Esophagus squamous epithelium (tissue), 5 donors: ENCODE measurements at regions not wholly inside any gene's neighbourhood (a gene's known extent, or its start where the extent isn't known, plus 50 kb on each side); places are given as distances from the start of the nearest gene placed in this dataset.

Experiments
- DNase-seq: peaks from one replicate; lab custom pipeline; 2025; lab: John Stamatoyannopoulos, UW
- H3K27ac ChIP-seq, 4 donors: fragments of 200-600 bp; sonication (generic); one replicate each; pipeline ENCODE4 v1.5.1; 2016 to 2019; ENCODE audit warnings: mild to moderate bottlenecking in 1 of 4
- H3K27me3 ChIP-seq, 4 donors: fragments of 200-600 bp; sonication (generic); 1 replicate in 3 of 4; 2 replicates in 1 of 4; pipeline versions ENCODE4 v1.5.1 to v1.6.0; 2017 to 2021; ENCODE audit warnings: antibody characterized with exemption in 1 of 4
- H3K36me3 ChIP-seq, 3 donors: fragments of 200-600 bp; sonication (generic); one replicate each; pipeline ENCODE4 v1.5.1; 2016 to 2019
- H3K4me1 ChIP-seq, 3 donors: fragments of 200-600 bp; sonication (generic); one replicate each; pipeline ENCODE4 v1.5.1; 2017 to 2019
- H3K4me3 ChIP-seq, 4 donors: fragments of 200-600 bp; sonication (generic); 1 replicate in 3 of 4; 2 replicates in 1 of 4; pipeline ENCODE4 v1.5.1; 2016 to 2019; ENCODE audit warnings: mild to moderate bottlenecking in 2 of 4, moderate library complexity in 1 of 4
- H3K9me3 ChIP-seq, 3 donors: fragments of 200-600 bp; sonication (generic); one replicate each; pipeline ENCODE4 v1.5.1; 2016 to 2019
- POLR2A ChIP-seq, 4 donors: fragments of 450-650 bp; IDR thresholded peaks; one replicate each; pipeline ENCODE4 v1.6.1; 2017; ENCODE audit warnings: antibody characterized with exemption in 4 of 4, mild to moderate bottlenecking in 4 of 4, moderate library complexity in 3 of 4
- WGBS, 2 donors: methylation state at CpG; one replicate each; pipeline ENCODE4 v1.1.5; 2018; 5-methylcytosine and 5-hydroxymethylcytosine counted together
- intact Hi-C: fragments of 100-400 bp; cut with DNase I; formaldehyde crosslinking; loops from one replicate; pipeline ENCODE4 v1.15.0; 2022
- TF ChIP-seq, protein P1 (sequence below), 6 experiments: fragments of 450-650 bp in 4 of 6; fragments of 200-600 bp in 2 of 6; sonication (generic) in 2 of 6; IDR thresholded peaks; one replicate each; pipeline ENCODE4 v1.5.1; 2016 to 2019; ENCODE audit warnings: antibody characterized with exemption in 6 of 6, mild to moderate bottlenecking in 4 of 6, moderate library complexity in 4 of 6
- donor health status: DM: yes; HTN: yes; CAD: no.

DNA sequence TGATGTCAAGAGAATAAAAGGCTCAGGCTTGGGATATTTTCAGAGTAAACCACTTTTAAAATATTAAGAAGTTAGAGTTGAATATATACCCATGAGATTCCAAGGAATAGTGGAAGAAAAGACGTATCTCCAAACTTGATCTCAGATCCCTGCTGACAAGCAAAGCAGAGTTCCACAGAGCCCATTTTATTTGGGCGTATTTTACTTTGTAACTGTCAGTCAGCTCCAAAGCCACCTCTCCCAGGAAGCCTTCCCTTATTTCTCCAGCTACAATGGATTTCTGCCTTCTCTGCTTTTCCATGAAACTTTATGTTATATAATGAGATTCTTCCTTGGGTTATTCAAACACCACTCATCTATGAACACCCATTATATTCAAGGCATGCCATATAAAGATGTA is 295.7 kb downstream of the FZD1 start:
- TF ChIP-seq, protein P1, sequence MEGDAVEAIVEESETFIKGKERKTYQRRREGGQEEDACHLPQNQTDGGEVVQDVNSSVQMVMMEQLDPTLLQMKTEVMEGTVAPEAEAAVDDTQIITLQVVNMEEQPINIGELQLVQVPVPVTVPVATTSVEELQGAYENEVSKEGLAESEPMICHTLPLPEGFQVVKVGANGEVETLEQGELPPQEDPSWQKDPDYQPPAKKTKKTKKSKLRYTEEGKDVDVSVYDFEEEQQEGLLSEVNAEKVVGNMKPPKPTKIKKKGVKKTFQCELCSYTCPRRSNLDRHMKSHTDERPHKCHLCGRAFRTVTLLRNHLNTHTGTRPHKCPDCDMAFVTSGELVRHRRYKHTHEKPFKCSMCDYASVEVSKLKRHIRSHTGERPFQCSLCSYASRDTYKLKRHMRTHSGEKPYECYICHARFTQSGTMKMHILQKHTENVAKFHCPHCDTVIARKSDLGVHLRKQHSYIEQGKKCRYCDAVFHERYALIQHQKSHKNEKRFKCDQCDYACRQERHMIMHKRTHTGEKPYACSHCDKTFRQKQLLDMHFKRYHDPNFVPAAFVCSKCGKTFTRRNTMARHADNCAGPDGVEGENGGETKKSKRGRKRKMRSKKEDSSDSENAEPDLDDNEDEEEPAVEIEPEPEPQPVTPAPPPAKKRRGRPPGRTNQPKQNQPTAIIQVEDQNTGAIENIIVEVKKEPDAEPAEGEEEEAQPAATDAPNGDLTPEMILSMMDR (IDR thresholded peaks at IDR 0.05): no peak
- no peak for TF ChIP-seq POLR2A (IDR thresholded peaks at IDR 0.05)
- Histone ChIP-seq H3K9me3 (no peaks in the 10 kb centered on the region), H3K27me3 (no peaks in the 10 kb centered on the region), H3K36me3 (no peaks in the 10 kb centered on the region), H3K4me3 (no peak overlapping the region), H3K4me1 (peaks cover 0 to 23% (median 7%) of the 10 kb centered on the region in 3 donors), H3K27ac (no peak overlapping the region)
- intact Hi-C loops: no loop called here
- WGBS, 2 donors: 89 to 90% methylated on average over 2 of the region's 2 CpGs
- DNase-seq: no peak

DNA sequence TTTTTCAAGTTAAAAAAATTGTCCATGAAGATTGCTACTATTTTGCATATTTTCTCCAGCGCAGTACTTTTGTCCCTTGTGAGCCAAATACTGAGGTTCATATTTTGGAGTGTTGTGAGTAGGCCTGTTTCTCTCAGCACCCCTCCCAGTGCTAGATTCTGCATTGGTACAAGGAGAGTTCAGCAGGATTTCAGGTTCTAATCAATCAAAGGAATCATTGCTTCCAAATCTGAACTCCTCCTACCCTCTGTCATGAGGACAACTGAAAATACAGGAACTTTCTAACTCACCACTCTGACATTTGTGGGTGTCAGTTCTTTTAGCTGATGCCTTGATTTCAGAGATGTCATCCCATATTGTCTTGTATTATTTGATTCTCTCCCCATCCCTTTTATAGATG is 299.9 kb downstream of the FZD1 start:
- whole genome bisulfite sequencing, 2 donors: 94 to 100% methylated on average over 1 of the region's 1 CpG
- no peak for DNase-seq
- no peak overlapping the region for H3K27ac ChIP-seq
- H3K4me1 ChIP-seq: peaks cover 0 to 20% (median 0%) of the 10 kb centered on the region in 3 donors
- H3K9me3 ChIP-seq: no peaks in the 10 kb centered on the region
- H3K4me3 ChIP-seq: no peak overlapping the region
- TF ChIP-seq, protein P1 (IDR thresholded peaks at IDR 0.05): no peak
- TF ChIP-seq POLR2A (IDR thresholded peaks at IDR 0.05): no peak
- intact Hi-C loops: no loop called here
- H3K36me3 ChIP-seq: no peaks in the 10 kb centered on the region
- H3K27me3 ChIP-seq: no peaks in the 10 kb centered on the region

DNA sequence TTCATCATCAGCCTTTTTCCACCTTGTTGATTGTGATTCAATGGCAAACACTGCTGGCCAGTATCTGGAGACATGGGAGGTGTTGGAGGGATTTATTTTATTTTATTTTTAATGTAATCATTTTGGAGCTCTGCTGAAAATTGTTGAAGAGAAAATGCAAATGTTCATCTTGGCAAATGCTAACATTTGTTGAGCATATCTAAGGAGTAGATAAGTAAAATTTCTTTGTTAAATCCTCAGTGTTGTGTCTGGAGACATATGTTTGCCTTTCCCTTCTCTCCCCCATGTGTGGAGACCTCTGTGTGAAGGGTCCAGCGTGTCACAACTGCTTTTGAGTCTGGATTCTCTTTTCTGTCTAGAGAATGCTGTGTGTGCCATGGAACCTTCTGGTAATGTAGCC is 300.3 kb downstream of the FZD1 start:
- no peak for TF ChIP-seq POLR2A (IDR thresholded peaks at IDR 0.05)
- TF ChIP-seq, protein P1 (IDR thresholded peaks at IDR 0.05): no peak
- WGBS, 2 donors: 67 to 75% methylated on average over 1 of the region's 1 CpG
- Histone ChIP-seq H3K27me3 (no peaks in the 10 kb centered on the region), H3K9me3 (no peaks in the 10 kb centered on the region), H3K4me1 (peaks cover 0 to 23% (median 0%) of the 10 kb centered on the region in 3 donors), H3K4me3 (no peak overlapping the region), H3K36me3 (no peaks in the 10 kb centered on the region), H3K27ac (no peak overlapping the region)
- no peak for DNase-seq
- intact Hi-C loops: no loop called here

DNA sequence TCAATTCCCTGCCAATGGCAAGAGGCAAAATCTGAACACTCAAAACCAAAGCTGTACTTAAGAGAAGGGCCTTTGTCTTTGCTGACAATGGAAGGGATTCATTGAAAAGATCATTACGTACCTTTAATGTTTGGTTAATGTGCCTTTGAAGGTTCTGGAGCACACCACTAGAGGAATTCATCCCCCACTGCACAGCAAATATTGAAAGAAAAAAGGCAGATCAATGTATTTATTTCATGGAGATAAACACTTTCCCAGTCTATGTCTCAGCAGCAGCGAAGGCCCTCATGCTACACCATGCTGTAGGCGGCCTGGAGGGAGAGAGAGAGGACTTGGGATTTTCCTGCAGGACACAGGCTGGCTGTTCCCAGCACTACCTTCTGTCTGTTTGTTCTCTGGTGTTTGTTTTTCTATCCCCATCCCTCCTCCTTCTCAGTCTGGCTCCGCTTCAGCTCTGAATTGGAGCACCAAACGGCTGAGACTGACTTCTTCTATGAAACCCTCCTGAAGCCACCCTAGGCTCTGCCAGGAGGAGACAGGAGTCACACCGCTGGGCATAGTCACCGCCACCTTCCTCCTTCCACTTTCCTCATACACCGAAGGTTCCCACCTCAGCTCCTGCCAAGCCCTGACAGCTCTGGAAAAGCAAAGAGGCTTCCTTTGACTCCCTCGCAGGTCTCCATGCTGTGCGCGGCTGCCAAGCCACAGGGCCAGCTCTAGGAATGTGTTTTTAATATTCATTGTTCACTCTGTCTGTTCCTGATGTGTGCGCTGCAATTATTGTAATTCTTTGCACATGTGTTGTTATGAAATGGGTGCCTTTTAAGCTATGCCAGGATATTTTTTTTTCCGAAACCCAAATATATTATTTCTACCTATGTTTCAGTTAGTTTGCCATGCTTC is 301.5 kb downstream of the FZD1 start:
- H3K9me3 ChIP-seq: no peaks in the 10 kb centered on the region
- TF ChIP-seq POLR2A (IDR thresholded peaks at IDR 0.05): no peak
- TF ChIP-seq, protein P1 (IDR thresholded peaks at IDR 0.05): no peak
- DNase-seq: no peak
- no peaks in the 10 kb centered on the region for H3K36me3 ChIP-seq
- H3K4me1 ChIP-seq: peaks cover 0 to 35% (median 0%) of the 10 kb centered on the region in 3 donors
- H3K27me3 ChIP-seq: no peaks in the 10 kb centered on the region
- H3K27ac ChIP-seq: no peak overlapping the region
- intact Hi-C loops: no loop called here
- no peak overlapping the region for H3K4me3 ChIP-seq
- 31 to 49% methylated on average over 12 to 13 of the region's 13 CpGs for WGBS, 2 donors

DNA sequence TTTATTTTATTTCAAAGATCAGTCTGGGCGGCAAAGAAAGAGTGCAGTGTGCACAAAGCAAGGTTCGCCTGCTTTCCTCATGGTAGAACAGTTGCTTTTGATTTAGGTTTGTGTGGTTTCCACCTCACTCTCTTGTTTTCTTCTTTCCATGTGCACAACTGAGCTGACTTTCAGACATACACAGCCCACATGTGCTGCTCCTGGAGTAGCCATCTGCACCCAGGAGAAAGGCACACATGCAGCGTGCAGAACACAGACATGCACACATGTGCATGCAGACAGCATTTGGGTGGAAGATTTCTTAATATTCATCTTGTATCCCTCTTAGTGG is 302.1 kb downstream of the FZD1 start:
- WGBS, 2 donors: 56 to 72% methylated on average over 3 of the region's 3 CpGs
- no peak overlapping the region for H3K4me3 ChIP-seq
- intact Hi-C loops: no loop called here
- H3K4me1 ChIP-seq: peaks cover 0 to 35% (median 0%) of the 10 kb centered on the region in 3 donors
- no peak for DNase-seq
- no peaks in the 10 kb centered on the region for H3K36me3 ChIP-seq
- TF ChIP-seq, protein P1 (IDR thresholded peaks at IDR 0.05): no peak
- TF ChIP-seq POLR2A (IDR thresholded peaks at IDR 0.05): no peak
- no peaks in the 10 kb centered on the region for H3K27me3 ChIP-seq
- H3K9me3 ChIP-seq: no peaks in the 10 kb centered on the region
- H3K27ac ChIP-seq: no peak overlapping the region
